22Rv1 (cell line): ENCODE measurements at regions not wholly inside any gene's neighbourhood (a gene's known extent, or its start where the extent isn't known, plus 50 kb on each side); places are given as distances from the start of the nearest gene placed in this dataset.

ENCODE experiments used
- CTCF ChIP-seq: fragments of 450-650 bp; IDR thresholded peaks from 2 replicates; pipeline ENCODE4 v1.5.1; 2017; ENCODE audit warnings: mild to moderate bottlenecking
- ZFX ChIP-seq: fragments of 450-650 bp; IDR thresholded peaks from 2 replicates; pipeline ENCODE4 v1.6.1; 2017; ENCODE audit warnings: antibody characterized with exemption, borderline replicate concordance

- TF ChIP-seq CTCF, result no peak
- TF ChIP-seq ZFX, result no peak
Observed at GRCh38 chr20:24743641-24744040, 205.4 kb upstream of the CST7 start.
